Dedifferentiated amniotic fluid mesenchymal stem cell (primary cell): ENCODE measurements at regions not wholly inside any gene's neighbourhood (a gene's known extent, or its start where the extent isn't known, plus 50 kb on each side); places are given as distances from the start of the nearest gene placed in this dataset.

ENCODE experiments used
- DNase-seq: peaks from one replicate; pipeline ENCODE4 v3.0.0-alpha.2; 2016; ENCODE audit errors: extremely low spot score

- no peak for DNase-seq
These were observed 123.4 kb downstream of the NXNL2 start for GRCh38 chr9:88658311-88658822.

GRCh38 chr9:88659126-88659525 is 124.1 kb downstream of the NXNL2 start:
- no peak for DNase-seq

GRCh38 chr9:88660611-88661010 is 125.6 kb downstream of the NXNL2 start:
- DNase-seq, result no peak

GRCh38 chr9:88661759-88662158 is 126.8 kb downstream of the NXNL2 start:
- no peak for DNase-seq

GRCh38 chr9:88663771-88664419 is 128.9 kb downstream of the NXNL2 start:
- no peak for DNase-seq

GRCh38 chr9:88664773-88665172 is 129.8 kb downstream of the NXNL2 start:
- DNase-seq, result no peak

GRCh38 chr9:88672874-88673689 is 138.1 kb downstream of the NXNL2 start:
- DNase-seq, result no peak

GRCh38 chr9:88673886-88674285 is 138.9 kb downstream of the NXNL2 start:
- no peak for DNase-seq

- DNase-seq, result no peak
These were observed 141.7 kb downstream of the NXNL2 start for GRCh38 chr9:88676644-88677043.

- DNase-seq, result no peak
These were observed 143.0 kb downstream of the NXNL2 start for GRCh38 chr9:88678008-88678407.

GRCh38 chr9:88678431-88678830 is 143.5 kb downstream of the NXNL2 start:
- no peak for DNase-seq

GRCh38 chr9:88680041-88680440 is 145.1 kb downstream of the NXNL2 start:
- DNase-seq, result no peak

GRCh38 chr9:88680505-88681160 is 145.7 kb downstream of the NXNL2 start:
- no peak for DNase-seq

- DNase-seq, result no peak
These were observed 146.5 kb downstream of the NXNL2 start for GRCh38 chr9:88681434-88681833.

GRCh38 chr9:88682431-88682831 is 147.5 kb downstream of the NXNL2 start:
- DNase-seq, result no peak

- DNase-seq, result no peak
These were observed 149.1 kb downstream of the NXNL2 start for GRCh38 chr9:88684046-88684445.

- no peak for DNase-seq
These were observed 149.9 kb downstream of the NXNL2 start for GRCh38 chr9:88684845-88685244.

- DNase-seq, result no peak
These were observed 151.0 kb downstream of the NXNL2 start for GRCh38 chr9:88685966-88686365.

- no peak for DNase-seq
These were observed 154.7 kb downstream of the NXNL2 start for GRCh38 chr9:88689509-88690298.

GRCh38 chr9:88690628-88691027 is 155.7 kb downstream of the NXNL2 start:
- no peak for DNase-seq

GRCh38 chr9:88691091-88691490 is 156.1 kb downstream of the NXNL2 start:
- DNase-seq, result no peak

- DNase-seq, result no peak
These were observed 156.8 kb downstream of the NXNL2 start for GRCh38 chr9:88691811-88692210.
